HG02678 (cell line): ENCODE measurements at regions not wholly inside any gene's neighbourhood (a gene's known extent, or its start where the extent isn't known, plus 50 kb on each side); places are given as distances from the start of the nearest gene placed in this dataset.
A peak's percentile ranks its signal among the peaks of the same experiment; 100 is the strongest.

ENCODE experiments used
- ATAC-seq: cut with Tn5 transposase; IDR thresholded peaks from one replicate; pipeline ENCODE4 v1.9.1; 2021; ENCODE audit warnings: mild to moderate bottlenecking, moderate library complexity; ENCODE audit not compliant: unreplicated experiment

- no peak for ATAC-seq
Measured at GRCh38 chr3:177590826-177591225, 393.5 kb upstream of the TBL1XR1 start.

- ATAC-seq, result peak; percentile 66
Measured at GRCh38 chr3:177591379-177591778, 394.1 kb upstream of the TBL1XR1 start.

- no peak for ATAC-seq
Measured at GRCh38 chr3:177594096-177594495, 396.8 kb upstream of the TBL1XR1 start.

- no peak for ATAC-seq
Measured at GRCh38 chr3:177595530-177596188, 398.4 kb upstream of the TBL1XR1 start.

GRCh38 chr3:177596248-177596815 lies 399.1 kb upstream of the TBL1XR1 start:
- no peak for ATAC-seq

- no peak for ATAC-seq
Measured at GRCh38 chr3:177596816-177597271, 399.6 kb upstream of the TBL1XR1 start.

- peak; percentile 82 for ATAC-seq
Measured at GRCh38 chr3:177597311-177598096, 400.2 kb upstream of the TBL1XR1 start.

- ATAC-seq, result no peak
Measured at GRCh38 chr3:177598097-177598833, 401.0 kb upstream of the TBL1XR1 start.

GRCh38 chr3:177599326-177599725 lies 402.0 kb upstream of the TBL1XR1 start:
- ATAC-seq, result no peak

GRCh38 chr3:177599837-177600236 lies 402.6 kb upstream of the TBL1XR1 start:
- no peak for ATAC-seq

GRCh38 chr3:177600411-177600810 lies 403.1 kb upstream of the TBL1XR1 start:
- no peak for ATAC-seq

GRCh38 chr3:177601152-177601551 lies 403.9 kb upstream of the TBL1XR1 start:
- no peak for ATAC-seq

GRCh38 chr3:177602601-177603147 lies 405.4 kb upstream of the TBL1XR1 start:
- ATAC-seq, result no peak

GRCh38 chr3:177603148-177603603 lies 405.9 kb upstream of the TBL1XR1 start:
- peak; percentile 51 for ATAC-seq

GRCh38 chr3:177604181-177604580 lies 406.9 kb upstream of the TBL1XR1 start:
- ATAC-seq, result no peak

GRCh38 chr3:177606891-177607290 lies 409.6 kb upstream of the TBL1XR1 start:
- ATAC-seq, result no peak

- ATAC-seq, result no peak
Measured at GRCh38 chr3:177607589-177607988, 410.3 kb upstream of the TBL1XR1 start.

- no peak for ATAC-seq
Measured at GRCh38 chr3:177608443-177608842, 411.2 kb upstream of the TBL1XR1 start.

- no peak for ATAC-seq
Measured at GRCh38 chr3:177609613-177610012, 412.3 kb upstream of the TBL1XR1 start.

GRCh38 chr3:177610262-177610661 lies 413.0 kb upstream of the TBL1XR1 start:
- ATAC-seq, result no peak
